ENCODE measurements at regions not wholly inside any gene's neighbourhood (a gene's known extent, or its start where the extent isn't known, plus 50 kb on each side); places are given as distances from the start of the nearest gene placed in this dataset.

- DNase-seq (ENCODE audit: low spot score), result no peak
- ATAC-seq, result no peak
- no peaks in the 10 kb centered on the region for H3K27me3 Mint-ChIP-seq (ENCODE audit: low read depth)
- no peak overlapping the region for H3K4me3 Mint-ChIP-seq
- peaks cover 4% of the 10 kb centered on the region; the same call in 1 of the 2 replicates for H3K9me3 Mint-ChIP-seq
- CTCF ChIA-PET, result no interaction called here
- H3K27ac Mint-ChIP-seq, result no peak overlapping the region
- H3K36me3 Mint-ChIP-seq, result no peaks in the 10 kb centered on the region
- no peak for TF ChIP-seq FOXP4 (CRISPR knock-in tag; IDR thresholded peaks at IDR 0.05)
- no peak for TF ChIP-seq ZNF263 (CRISPR knock-in tag; IDR thresholded peaks at IDR 0.05; ENCODE audit: low read depth)
- TF ChIP-seq SMAD4 (CRISPR knock-in tag; IDR thresholded peaks at IDR 0.05), result no peak
- TF ChIP-seq, protein P1, sequence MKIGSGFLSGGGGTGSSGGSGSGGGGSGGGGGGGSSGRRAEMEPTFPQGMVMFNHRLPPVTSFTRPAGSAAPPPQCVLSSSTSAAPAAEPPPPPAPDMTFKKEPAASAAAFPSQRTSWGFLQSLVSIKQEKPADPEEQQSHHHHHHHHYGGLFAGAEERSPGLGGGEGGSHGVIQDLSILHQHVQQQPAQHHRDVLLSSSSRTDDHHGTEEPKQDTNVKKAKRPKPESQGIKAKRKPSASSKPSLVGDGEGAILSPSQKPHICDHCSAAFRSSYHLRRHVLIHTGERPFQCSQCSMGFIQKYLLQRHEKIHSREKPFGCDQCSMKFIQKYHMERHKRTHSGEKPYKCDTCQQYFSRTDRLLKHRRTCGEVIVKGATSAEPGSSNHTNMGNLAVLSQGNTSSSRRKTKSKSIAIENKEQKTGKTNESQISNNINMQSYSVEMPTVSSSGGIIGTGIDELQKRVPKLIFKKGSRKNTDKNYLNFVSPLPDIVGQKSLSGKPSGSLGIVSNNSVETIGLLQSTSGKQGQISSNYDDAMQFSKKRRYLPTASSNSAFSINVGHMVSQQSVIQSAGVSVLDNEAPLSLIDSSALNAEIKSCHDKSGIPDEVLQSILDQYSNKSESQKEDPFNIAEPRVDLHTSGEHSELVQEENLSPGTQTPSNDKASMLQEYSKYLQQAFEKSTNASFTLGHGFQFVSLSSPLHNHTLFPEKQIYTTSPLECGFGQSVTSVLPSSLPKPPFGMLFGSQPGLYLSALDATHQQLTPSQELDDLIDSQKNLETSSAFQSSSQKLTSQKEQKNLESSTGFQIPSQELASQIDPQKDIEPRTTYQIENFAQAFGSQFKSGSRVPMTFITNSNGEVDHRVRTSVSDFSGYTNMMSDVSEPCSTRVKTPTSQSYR (CRISPR knock-in tag; IDR thresholded peaks at IDR 0.05), result no peak
- TF ChIP-seq, protein P2, sequence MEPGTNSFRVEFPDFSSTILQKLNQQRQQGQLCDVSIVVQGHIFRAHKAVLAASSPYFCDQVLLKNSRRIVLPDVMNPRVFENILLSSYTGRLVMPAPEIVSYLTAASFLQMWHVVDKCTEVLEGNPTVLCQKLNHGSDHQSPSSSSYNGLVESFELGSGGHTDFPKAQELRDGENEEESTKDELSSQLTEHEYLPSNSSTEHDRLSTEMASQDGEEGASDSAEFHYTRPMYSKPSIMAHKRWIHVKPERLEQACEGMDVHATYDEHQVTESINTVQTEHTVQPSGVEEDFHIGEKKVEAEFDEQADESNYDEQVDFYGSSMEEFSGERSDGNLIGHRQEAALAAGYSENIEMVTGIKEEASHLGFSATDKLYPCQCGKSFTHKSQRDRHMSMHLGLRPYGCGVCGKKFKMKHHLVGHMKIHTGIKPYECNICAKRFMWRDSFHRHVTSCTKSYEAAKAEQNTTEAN (CRISPR knock-in tag; IDR thresholded peaks at IDR 0.05), result no peak
- TF ChIP-seq, protein P3, sequence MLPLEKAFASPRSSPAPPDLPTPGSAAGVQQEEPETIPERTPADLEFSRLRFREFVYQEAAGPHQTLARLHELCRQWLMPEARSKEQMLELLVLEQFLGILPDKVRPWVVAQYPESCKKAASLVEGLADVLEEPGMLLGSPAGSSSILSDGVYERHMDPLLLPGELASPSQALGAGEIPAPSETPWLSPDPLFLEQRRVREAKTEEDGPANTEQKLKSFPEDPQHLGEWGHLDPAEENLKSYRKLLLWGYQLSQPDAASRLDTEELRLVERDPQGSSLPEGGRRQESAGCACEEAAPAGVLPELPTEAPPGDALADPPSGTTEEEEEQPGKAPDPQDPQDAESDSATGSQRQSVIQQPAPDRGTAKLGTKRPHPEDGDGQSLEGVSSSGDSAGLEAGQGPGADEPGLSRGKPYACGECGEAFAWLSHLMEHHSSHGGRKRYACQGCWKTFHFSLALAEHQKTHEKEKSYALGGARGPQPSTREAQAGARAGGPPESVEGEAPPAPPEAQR (CRISPR knock-in tag; IDR thresholded peaks at IDR 0.05), result no peak
- TF ChIP-seq NFE2L1 (CRISPR knock-in tag; IDR thresholded peaks at IDR 0.05), result no peak
- POLR2A ChIA-PET, result no interaction called here
- H3K4me1 Mint-ChIP-seq, result no peaks in the 10 kb centered on the region
Measured at GRCh38 chr17:31753011-31753410, 106.0 kb downstream of the COPRS start.

GRCh38 chr17:31752584-31752983 is 106.5 kb downstream of the COPRS start:
- ATAC-seq, result no peak

GRCh38 chr17:31750578-31750977 is 108.5 kb downstream of the COPRS start:
- Mint-ChIP-seq H3K9me3 (no peaks in the 10 kb centered on the region), H3K4me1 (no peaks in the 10 kb centered on the region), H3K4me3 (no peak overlapping the region), H3K27me3 (ENCODE audit: low read depth) (no peaks in the 10 kb centered on the region), H3K36me3 (no peaks in the 10 kb centered on the region), H3K27ac (no peak overlapping the region)
- DNase-seq (ENCODE audit: low spot score) (no peak), ATAC-seq (no peak)
- ChIA-PET CTCF (no interaction called here), POLR2A (no interaction called here)
- TF ChIP-seq NR2C2 (CRISPR knock-in tag; IDR thresholded peaks at IDR 0.05) (no peak), MXD4 (CRISPR knock-in tag; IDR thresholded peaks at IDR 0.05; ENCODE audit: borderline replicate concordance) (no peak), ATF6 (CRISPR knock-in tag; IDR thresholded peaks at IDR 0.05) (no peak)
- TF ChIP-seq, protein P4, sequence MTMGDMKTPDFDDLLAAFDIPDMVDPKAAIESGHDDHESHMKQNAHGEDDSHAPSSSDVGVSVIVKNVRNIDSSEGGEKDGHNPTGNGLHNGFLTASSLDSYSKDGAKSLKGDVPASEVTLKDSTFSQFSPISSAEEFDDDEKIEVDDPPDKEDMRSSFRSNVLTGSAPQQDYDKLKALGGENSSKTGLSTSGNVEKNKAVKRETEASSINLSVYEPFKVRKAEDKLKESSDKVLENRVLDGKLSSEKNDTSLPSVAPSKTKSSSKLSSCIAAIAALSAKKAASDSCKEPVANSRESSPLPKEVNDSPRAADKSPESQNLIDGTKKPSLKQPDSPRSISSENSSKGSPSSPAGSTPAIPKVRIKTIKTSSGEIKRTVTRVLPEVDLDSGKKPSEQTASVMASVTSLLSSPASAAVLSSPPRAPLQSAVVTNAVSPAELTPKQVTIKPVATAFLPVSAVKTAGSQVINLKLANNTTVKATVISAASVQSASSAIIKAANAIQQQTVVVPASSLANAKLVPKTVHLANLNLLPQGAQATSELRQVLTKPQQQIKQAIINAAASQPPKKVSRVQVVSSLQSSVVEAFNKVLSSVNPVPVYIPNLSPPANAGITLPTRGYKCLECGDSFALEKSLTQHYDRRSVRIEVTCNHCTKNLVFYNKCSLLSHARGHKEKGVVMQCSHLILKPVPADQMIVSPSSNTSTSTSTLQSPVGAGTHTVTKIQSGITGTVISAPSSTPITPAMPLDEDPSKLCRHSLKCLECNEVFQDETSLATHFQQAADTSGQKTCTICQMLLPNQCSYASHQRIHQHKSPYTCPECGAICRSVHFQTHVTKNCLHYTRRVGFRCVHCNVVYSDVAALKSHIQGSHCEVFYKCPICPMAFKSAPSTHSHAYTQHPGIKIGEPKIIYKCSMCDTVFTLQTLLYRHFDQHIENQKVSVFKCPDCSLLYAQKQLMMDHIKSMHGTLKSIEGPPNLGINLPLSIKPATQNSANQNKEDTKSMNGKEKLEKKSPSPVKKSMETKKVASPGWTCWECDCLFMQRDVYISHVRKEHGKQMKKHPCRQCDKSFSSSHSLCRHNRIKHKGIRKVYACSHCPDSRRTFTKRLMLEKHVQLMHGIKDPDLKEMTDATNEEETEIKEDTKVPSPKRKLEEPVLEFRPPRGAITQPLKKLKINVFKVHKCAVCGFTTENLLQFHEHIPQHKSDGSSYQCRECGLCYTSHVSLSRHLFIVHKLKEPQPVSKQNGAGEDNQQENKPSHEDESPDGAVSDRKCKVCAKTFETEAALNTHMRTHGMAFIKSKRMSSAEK (CRISPR knock-in tag; IDR thresholded peaks at IDR 0.05; ENCODE audit: borderline replicate concordance), result no peak

More at GRCh38 chr17:31752584-31752983, 106.5 kb downstream of the COPRS start:
- Mint-ChIP-seq H3K27ac (no peak overlapping the region), H3K4me1 (no peaks in the 10 kb centered on the region), H3K27me3 (ENCODE audit: low read depth) (no peaks in the 10 kb centered on the region), H3K4me3 (no peak overlapping the region), H3K9me3 (peaks cover 4% of the 10 kb centered on the region; the same call in 1 of the 2 replicates), H3K36me3 (no peaks in the 10 kb centered on the region)
- no peak for DNase-seq (ENCODE audit: low spot score)
- TF ChIP-seq, protein P5, sequence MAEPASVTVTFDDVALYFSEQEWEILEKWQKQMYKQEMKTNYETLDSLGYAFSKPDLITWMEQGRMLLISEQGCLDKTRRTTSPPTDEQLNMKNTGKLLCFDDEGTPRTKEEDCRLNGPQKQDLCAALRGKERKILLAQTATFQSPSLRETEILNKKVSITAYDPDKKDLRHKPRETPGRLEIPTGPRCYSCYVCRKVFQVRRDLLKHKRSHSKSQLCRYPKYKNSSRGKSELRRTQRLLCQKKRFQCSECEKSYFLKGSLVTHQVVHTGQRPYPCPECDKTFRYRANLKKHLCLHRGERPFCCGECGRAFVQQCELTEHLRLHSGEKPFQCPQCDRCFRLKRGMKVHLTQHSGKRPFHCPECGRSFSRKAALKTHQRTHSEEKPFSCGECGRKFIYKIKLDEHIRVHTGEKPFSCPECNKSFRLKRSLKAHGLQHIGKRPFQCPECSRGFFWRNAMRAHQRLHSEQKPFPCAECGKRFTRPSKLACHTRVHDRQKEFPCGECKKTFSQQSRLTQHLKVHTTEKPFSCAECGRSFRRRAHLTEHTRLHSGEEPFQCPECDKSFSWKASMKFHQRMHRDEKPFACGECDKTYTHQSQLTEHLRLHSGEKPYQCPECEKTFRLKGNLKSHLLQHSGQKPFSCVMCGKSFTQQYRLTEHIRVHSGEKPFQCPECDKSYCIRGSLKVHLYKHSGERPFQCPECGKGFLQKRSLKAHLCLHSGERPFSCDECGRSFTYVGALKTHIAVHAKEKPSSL (CRISPR knock-in tag; conservative IDR thresholded peaks at IDR 0.05), result no peak
- TF ChIP-seq TCF7 (CRISPR knock-in tag; IDR thresholded peaks at IDR 0.05; ENCODE audit: low read depth), result no peak
- ChIA-PET CTCF (no interaction called here), POLR2A (no interaction called here)

All from WTC11 (cell line).